Kidney epithelial cell (primary cell): ENCODE measurements at regions not wholly inside any gene's neighbourhood (a gene's known extent, or its start where the extent isn't known, plus 50 kb on each side); places are given as distances from the start of the nearest gene placed in this dataset.

Experiments used
- DNase-seq: peaks from one replicate; pipeline ENCODE4 v3.0.0-alpha.2; 2010; ENCODE audit warnings: low read depth
- H3K27me3 ChIP-seq: 2 replicates; pipeline ENCODE4 v1.6.0; 2011; ENCODE audit warnings: low read length; ENCODE audit not compliant: control insufficient read depth, insufficient read depth
- H3K36me3 ChIP-seq: 2 replicates; pipeline ENCODE4 v1.5.1; 2011; ENCODE audit warnings: low read length; ENCODE audit not compliant: control insufficient read depth, insufficient read depth
- H3K4me3 ChIP-seq: 2 replicates; pipeline ENCODE4 v1.5.1; 2011; ENCODE audit warnings: low read depth, mild to moderate bottlenecking, control low read depth, low read length
- TF ChIP-seq, protein P1 (sequence below): IDR thresholded peaks from 2 replicates; pipeline ENCODE4 v1.5.1; 2011; ENCODE audit warnings: mild to moderate bottlenecking, moderate library complexity, low read length, control low read depth, inconsistent platforms; ENCODE audit not compliant: insufficient read depth, poor library complexity, severe bottlenecking

DNA sequence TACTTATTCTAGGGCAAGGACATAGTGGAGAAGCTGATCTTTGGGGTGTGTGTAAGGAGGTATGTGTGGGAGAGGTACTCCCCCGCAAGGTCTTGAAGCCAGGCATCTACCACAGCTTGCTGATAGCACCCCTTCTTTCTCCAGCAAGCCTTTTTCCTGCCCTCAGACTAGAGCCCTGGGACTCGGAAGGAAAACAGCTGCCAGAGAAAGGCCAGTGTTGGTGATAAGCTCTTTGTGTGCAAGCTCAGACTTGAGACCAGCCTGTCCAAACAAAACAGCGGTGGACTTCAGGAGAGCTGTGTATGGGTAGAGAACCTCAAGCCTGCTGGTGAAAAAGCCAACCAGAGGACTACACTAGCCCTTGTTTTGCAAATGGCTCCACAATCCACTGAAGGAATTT is 1028.6 kb downstream of the MCTP2 start:
- H3K4me3 ChIP-seq, result no peak overlapping the region
- no peaks in the 10 kb centered on the region for H3K36me3 ChIP-seq
- no peaks in the 10 kb centered on the region for H3K27me3 ChIP-seq
- no peak for DNase-seq
- TF ChIP-seq, protein P1, sequence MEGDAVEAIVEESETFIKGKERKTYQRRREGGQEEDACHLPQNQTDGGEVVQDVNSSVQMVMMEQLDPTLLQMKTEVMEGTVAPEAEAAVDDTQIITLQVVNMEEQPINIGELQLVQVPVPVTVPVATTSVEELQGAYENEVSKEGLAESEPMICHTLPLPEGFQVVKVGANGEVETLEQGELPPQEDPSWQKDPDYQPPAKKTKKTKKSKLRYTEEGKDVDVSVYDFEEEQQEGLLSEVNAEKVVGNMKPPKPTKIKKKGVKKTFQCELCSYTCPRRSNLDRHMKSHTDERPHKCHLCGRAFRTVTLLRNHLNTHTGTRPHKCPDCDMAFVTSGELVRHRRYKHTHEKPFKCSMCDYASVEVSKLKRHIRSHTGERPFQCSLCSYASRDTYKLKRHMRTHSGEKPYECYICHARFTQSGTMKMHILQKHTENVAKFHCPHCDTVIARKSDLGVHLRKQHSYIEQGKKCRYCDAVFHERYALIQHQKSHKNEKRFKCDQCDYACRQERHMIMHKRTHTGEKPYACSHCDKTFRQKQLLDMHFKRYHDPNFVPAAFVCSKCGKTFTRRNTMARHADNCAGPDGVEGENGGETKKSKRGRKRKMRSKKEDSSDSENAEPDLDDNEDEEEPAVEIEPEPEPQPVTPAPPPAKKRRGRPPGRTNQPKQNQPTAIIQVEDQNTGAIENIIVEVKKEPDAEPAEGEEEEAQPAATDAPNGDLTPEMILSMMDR, result no peak

DNA sequence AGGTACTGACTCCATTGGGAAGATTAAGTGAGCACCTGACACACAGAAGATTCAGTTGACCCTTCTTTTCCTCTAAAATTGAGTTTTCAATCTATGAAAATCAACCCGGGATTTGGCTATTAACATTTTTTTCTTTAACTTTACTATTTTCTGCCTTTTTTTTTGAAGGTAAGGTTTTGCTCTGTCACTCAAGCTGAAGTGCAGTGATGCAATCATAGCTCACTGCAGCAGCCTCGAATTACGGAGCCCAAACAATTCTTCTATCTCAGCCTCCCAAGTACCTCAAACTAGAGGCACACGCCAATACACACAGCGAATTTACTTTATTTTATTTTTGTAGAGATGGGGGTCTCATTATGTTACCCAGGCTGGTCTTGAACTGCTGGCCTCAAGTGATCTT is 1029.5 kb downstream of the MCTP2 start:
- no peaks in the 10 kb centered on the region for H3K27me3 ChIP-seq
- no peaks in the 10 kb centered on the region for H3K36me3 ChIP-seq

DNA sequence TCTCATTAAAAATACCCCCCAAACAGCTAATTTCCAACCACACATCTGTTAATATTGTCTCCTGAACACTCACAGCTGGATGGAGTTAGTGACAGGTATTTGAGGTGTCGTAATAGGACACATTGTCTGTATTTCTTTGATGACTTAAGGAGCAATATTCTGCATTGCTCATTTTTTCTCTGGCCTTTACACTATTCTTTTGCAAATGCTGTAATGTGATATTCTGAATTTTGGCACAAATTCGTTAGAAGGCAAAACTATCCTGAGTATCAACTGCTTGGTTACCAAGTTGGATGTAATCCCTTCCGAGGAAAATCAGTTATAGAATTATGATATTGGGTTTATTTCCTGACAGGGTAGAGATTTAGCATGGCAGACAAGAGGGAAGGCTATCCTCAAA is 1030.2 kb downstream of the MCTP2 start:
- TF ChIP-seq, protein P1, result no peak
- no peaks in the 10 kb centered on the region for H3K36me3 ChIP-seq
- no peaks in the 10 kb centered on the region for H3K27me3 ChIP-seq
- H3K4me3 ChIP-seq, result no peak overlapping the region
- DNase-seq, result no peak

More for the DNA sequence above, 1029.5 kb downstream of the MCTP2 start:
- no peak for DNase-seq
- no peak overlapping the region for H3K4me3 ChIP-seq
- TF ChIP-seq, protein P1, result no peak

DNA sequence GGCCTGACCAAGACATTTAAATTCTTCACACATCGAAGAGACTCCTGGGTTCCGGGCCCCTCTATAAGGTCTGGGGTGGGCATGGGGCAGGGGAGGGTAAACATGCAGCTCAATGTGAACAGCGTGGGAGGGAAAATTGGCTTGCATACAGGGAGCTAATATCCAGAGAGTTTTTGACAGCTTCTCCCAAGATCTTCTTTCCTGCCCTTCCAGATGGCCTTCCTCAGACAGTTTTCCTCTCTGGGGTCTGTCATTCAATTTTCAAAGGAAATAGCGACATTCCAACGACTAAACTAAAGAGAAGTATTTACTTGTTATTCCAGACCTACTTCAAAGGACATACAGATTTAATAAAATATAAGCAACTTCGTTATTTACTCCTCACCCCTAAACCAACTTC is 1030.6 kb downstream of the MCTP2 start:
- no peak overlapping the region for H3K4me3 ChIP-seq
- no peak for DNase-seq
- TF ChIP-seq, protein P1, result no peak
- H3K27me3 ChIP-seq, result no peaks in the 10 kb centered on the region
- no peaks in the 10 kb centered on the region for H3K36me3 ChIP-seq

DNA sequence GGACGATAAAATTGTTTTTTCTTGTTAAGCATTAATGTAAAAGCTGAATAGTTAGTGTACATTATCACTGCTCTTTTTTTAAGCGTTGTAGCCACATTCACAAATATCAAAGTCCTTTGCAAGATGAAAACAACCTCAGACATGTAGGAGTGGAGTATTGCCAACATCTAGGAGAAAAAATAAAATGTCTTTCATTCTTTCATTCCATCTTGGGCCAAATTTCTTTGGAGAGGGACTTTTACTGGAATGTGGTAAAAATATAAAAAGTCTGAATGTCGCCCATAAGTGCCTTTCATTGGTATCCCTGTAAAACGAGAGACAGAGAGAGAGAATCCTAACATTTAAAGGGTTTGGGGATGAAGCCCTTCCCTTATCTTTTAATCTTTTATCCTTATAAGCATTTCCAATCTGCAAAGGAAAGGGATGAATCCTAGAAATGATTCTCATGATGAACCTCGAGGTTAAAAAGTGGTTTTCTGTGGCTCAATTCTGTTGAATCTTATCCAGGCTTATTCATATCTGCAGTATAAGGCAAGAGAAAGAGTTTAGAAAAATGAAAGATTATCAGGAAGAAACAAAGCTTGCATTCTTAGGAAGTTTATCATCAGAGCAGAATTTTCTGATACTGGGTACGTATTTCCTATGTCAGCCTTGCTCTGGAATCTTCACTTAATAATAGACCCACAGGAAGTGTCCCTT is 1031.7 kb downstream of the MCTP2 start:
- no peaks in the 10 kb centered on the region for H3K36me3 ChIP-seq
- no peaks in the 10 kb centered on the region for H3K27me3 ChIP-seq
- H3K4me3 ChIP-seq, result no peak overlapping the region
- DNase-seq, result no peak
- TF ChIP-seq, protein P1, result no peak

DNA sequence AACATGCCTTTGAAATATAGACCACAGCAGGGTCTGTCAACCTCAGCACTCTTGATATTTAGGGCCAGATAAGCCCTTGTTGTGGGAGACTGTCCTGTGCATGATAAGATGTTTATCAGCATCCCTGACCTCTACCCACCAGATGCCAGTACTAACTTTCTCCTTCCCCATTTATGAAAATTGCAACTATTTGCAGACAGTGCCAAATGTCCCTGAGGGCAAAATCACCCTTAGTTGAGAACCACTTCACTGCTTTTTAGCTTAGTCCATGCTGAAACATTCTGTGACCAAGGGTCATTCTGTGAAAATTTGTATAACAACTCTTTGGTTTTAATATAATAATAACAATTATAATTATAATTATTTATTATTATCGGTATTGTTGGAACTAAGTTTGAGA is 1032.4 kb downstream of the MCTP2 start:
- no peak for DNase-seq
- no peaks in the 10 kb centered on the region for H3K36me3 ChIP-seq
- H3K4me3 ChIP-seq, result no peak overlapping the region
- TF ChIP-seq, protein P1, result no peak
- H3K27me3 ChIP-seq, result no peaks in the 10 kb centered on the region
